ENCODE measurements at regions not wholly inside any gene's neighbourhood (a gene's known extent, or its start where the extent isn't known, plus 50 kb on each side); places are given as distances from the start of the nearest gene placed in this dataset.

GRCh38 chr6:95786802-95787201 is 209.5 kb downstream of the MANEA start:
- no peak for DNase-seq (ENCODE audit: low read depth)
- H3K4me3 ChIP-seq (ENCODE audit: low read depth, low read length) = no peak overlapping the region
- no peak for TF ChIP-seq CTCF (IDR thresholded peaks at IDR 0.05; ENCODE audit: low read depth, low read length, missing control alignments)

- TF ChIP-seq CTCF (IDR thresholded peaks at IDR 0.05; ENCODE audit: low read depth, low read length, missing control alignments) = no peak
- DNase-seq (ENCODE audit: low read depth) = no peak
- H3K4me3 ChIP-seq (ENCODE audit: low read depth, low read length) = no peak overlapping the region
Measured at GRCh38 chr6:95790787-95791186, 213.5 kb downstream of the MANEA start.

- DNase-seq (ENCODE audit: low read depth) = no peak
- TF ChIP-seq CTCF (IDR thresholded peaks at IDR 0.05; ENCODE audit: low read depth, low read length, missing control alignments) = no peak
Measured at GRCh38 chr6:95794749-95795148, 217.4 kb downstream of the MANEA start.

GRCh38 chr6:95795927-95796326 is 218.6 kb downstream of the MANEA start:
- no peak overlapping the region for H3K4me3 ChIP-seq (ENCODE audit: low read depth, low read length)
- no peak for TF ChIP-seq CTCF (IDR thresholded peaks at IDR 0.05; ENCODE audit: low read depth, low read length, missing control alignments)
- DNase-seq (ENCODE audit: low read depth) = no peak

More at GRCh38 chr6:95794749-95795148, 217.4 kb downstream of the MANEA start:
- H3K4me3 ChIP-seq (ENCODE audit: low read depth, low read length) = no peak overlapping the region

GRCh38 chr6:95797054-95797453 is 218.7 kb upstream of the FUT9 start:
- no peak overlapping the region for H3K4me3 ChIP-seq (ENCODE audit: low read depth, low read length)
- TF ChIP-seq CTCF (IDR thresholded peaks at IDR 0.05; ENCODE audit: low read depth, low read length, missing control alignments) = no peak
- DNase-seq (ENCODE audit: low read depth) = no peak

- H3K4me3 ChIP-seq (ENCODE audit: low read depth, low read length) = no peak overlapping the region
- TF ChIP-seq CTCF (IDR thresholded peaks at IDR 0.05; ENCODE audit: low read depth, low read length, missing control alignments) = no peak
- DNase-seq (ENCODE audit: low read depth) = no peak
Measured at GRCh38 chr6:95802978-95803377, 212.8 kb upstream of the FUT9 start.

GRCh38 chr6:95803889-95804288 is 211.9 kb upstream of the FUT9 start:
- TF ChIP-seq CTCF (IDR thresholded peaks at IDR 0.05; ENCODE audit: low read depth, low read length, missing control alignments) = no peak
- DNase-seq (ENCODE audit: low read depth) = no peak
- H3K4me3 ChIP-seq (ENCODE audit: low read depth, low read length) = no peak overlapping the region

Measured in GM12864 (cell line).